GM21381 (cell line): ENCODE measurements at regions not wholly inside any gene's neighbourhood (a gene's known extent, or its start where the extent isn't known, plus 50 kb on each side); places are given as distances from the start of the nearest gene placed in this dataset.

ENCODE experiments used
- ATAC-seq: cut with Tn5 transposase; IDR thresholded peaks from one replicate; pipeline ENCODE4 v1.9.1; 2021; ENCODE audit warnings: mild to moderate bottlenecking, moderate library complexity; ENCODE audit not compliant: unreplicated experiment

GRCh38 chr2:215772634-215773563, 240.5 kb downstream of the MREG start:
- no peak for ATAC-seq

GRCh38 chr2:215772003-215772402, 241.3 kb downstream of the MREG start:
- ATAC-seq = no peak

- no peak for ATAC-seq
Observed at GRCh38 chr2:215771241-215771640, 242.1 kb downstream of the MREG start.

- no peak for ATAC-seq
Observed at GRCh38 chr2:215770668-215771067, 242.7 kb downstream of the MREG start.

- no peak for ATAC-seq
Observed at GRCh38 chr2:215769246-215769645, 244.1 kb downstream of the MREG start.

- no peak for ATAC-seq
Observed at GRCh38 chr2:215767625-215768024, 245.7 kb downstream of the MREG start.

- ATAC-seq = no peak
Observed at GRCh38 chr2:215765729-215766360, 247.5 kb downstream of the MREG start.

- ATAC-seq = no peak
Observed at GRCh38 chr2:215764441-215765048, 248.8 kb downstream of the MREG start.

- no peak for ATAC-seq
Observed at GRCh38 chr2:215760557-215760956, 252.8 kb downstream of the MREG start.

GRCh38 chr2:215760091-215760490, 253.3 kb downstream of the MREG start:
- no peak for ATAC-seq

- no peak for ATAC-seq
Observed at GRCh38 chr2:215758691-215759090, 254.7 kb downstream of the MREG start.

- ATAC-seq = no peak
Observed at GRCh38 chr2:215756346-215756730, 257.0 kb downstream of the MREG start.

- no peak for ATAC-seq
Observed at GRCh38 chr2:215755641-215756345, 257.6 kb downstream of the MREG start.

GRCh38 chr2:215754546-215754945, 258.8 kb downstream of the MREG start:
- no peak for ATAC-seq

GRCh38 chr2:215753808-215754207, 259.5 kb downstream of the MREG start:
- no peak for ATAC-seq

- ATAC-seq = no peak
Observed at GRCh38 chr2:215752991-215753390, 260.4 kb downstream of the MREG start.

GRCh38 chr2:215752436-215752835, 260.9 kb downstream of the MREG start:
- no peak for ATAC-seq

GRCh38 chr2:215751911-215752272, 261.5 kb downstream of the MREG start:
- ATAC-seq = no peak

- no peak for ATAC-seq
Observed at GRCh38 chr2:215751200-215751910, 262.0 kb downstream of the MREG start.

- ATAC-seq = no peak
Observed at GRCh38 chr2:215750763-215751162, 262.6 kb downstream of the MREG start.
